LNCaP clone FGC (cell line): ENCODE measurements at regions not wholly inside any gene's neighbourhood (a gene's known extent, or its start where the extent isn't known, plus 50 kb on each side); places are given as distances from the start of the nearest gene placed in this dataset.
A peak's percentile ranks its signal among the peaks of the same experiment; 100 is the strongest.

Experiments
- DNase-seq: peaks from one replicate; pipeline ENCODE4 v3.0.0-alpha.2; 2011; ENCODE audit warnings: low read depth
- H3K4me3 ChIP-seq: 2 replicates; pipeline ENCODE4 v1.5.1; 2011; ENCODE audit warnings: mild to moderate bottlenecking, low read depth, low read length, control low read depth
- TF ChIP-seq, protein P1 (sequence below): IDR thresholded peaks from 2 replicates; pipeline ENCODE4 v1.5.1; 2012; ENCODE audit warnings: mild to moderate bottlenecking; ENCODE audit not compliant: control insufficient read depth, insufficient read depth; ENCODE audit errors: extremely low read depth

DNA sequence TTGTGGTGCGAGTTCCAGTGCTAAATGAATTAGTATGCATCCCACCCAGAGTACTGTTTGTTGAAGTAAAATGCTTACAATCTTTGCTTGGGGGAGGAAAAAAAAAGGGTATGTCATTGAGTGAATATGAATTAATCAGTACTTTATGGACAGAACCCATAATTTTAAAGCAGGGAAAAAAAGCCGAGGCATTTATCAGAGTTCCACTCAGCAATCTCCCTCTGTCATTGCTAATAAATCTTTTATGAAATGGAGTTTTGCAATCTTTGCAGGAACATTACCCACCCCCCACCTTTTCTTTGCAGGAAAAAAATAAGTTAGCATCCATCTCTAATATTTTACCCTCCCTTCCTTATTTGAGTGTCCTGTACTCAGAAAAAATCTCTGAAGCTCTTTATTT is 127.9 kb upstream of the TMPO start:
- no peak for DNase-seq
- no peak overlapping the region for H3K4me3 ChIP-seq
- TF ChIP-seq, protein P1, sequence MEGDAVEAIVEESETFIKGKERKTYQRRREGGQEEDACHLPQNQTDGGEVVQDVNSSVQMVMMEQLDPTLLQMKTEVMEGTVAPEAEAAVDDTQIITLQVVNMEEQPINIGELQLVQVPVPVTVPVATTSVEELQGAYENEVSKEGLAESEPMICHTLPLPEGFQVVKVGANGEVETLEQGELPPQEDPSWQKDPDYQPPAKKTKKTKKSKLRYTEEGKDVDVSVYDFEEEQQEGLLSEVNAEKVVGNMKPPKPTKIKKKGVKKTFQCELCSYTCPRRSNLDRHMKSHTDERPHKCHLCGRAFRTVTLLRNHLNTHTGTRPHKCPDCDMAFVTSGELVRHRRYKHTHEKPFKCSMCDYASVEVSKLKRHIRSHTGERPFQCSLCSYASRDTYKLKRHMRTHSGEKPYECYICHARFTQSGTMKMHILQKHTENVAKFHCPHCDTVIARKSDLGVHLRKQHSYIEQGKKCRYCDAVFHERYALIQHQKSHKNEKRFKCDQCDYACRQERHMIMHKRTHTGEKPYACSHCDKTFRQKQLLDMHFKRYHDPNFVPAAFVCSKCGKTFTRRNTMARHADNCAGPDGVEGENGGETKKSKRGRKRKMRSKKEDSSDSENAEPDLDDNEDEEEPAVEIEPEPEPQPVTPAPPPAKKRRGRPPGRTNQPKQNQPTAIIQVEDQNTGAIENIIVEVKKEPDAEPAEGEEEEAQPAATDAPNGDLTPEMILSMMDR: no peak

DNA sequence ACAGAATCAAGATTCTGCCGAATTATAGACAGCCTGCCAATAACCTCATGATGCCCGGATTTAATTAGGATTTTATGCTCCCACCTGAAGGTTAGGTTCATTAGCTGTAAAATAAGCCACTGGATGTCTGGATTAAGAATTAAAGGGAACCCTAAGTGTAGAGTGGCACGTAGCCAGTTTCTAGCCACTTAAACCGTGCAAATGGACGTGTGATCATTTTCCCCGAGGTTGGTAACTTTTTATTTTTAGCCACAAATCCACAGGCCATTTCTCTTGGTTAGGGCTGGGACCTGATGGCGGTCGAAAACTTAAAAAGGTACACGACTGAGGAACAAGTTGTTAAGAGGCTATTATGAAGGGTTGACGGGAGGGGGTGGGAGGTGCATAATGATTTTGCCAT is 127.3 kb upstream of the TMPO start:
- DNase-seq: no peak
- H3K4me3 ChIP-seq: no peak overlapping the region
- TF ChIP-seq, protein P1: no peak

DNA sequence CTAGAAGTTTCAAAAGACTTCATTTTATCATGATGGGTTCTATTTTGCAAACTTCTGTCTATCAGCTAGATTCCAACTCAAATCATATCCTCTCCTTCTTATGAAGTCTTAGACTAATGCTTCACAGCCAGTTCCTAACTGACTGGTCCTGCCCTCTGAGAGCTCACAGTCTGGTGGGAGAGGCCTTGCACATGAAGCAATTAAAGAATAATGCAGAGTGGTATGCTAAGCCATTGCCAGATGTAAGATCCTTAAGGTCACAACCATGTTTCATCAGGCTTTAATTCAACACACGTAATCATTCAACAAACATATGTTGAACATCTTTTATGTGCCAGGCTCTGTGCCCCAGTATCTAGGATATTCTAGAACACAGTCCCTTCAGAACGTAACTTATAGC is 125.8 kb upstream of the TMPO start:
- H3K4me3 ChIP-seq: no peak overlapping the region
- TF ChIP-seq, protein P1: no peak
- DNase-seq: no peak

DNA sequence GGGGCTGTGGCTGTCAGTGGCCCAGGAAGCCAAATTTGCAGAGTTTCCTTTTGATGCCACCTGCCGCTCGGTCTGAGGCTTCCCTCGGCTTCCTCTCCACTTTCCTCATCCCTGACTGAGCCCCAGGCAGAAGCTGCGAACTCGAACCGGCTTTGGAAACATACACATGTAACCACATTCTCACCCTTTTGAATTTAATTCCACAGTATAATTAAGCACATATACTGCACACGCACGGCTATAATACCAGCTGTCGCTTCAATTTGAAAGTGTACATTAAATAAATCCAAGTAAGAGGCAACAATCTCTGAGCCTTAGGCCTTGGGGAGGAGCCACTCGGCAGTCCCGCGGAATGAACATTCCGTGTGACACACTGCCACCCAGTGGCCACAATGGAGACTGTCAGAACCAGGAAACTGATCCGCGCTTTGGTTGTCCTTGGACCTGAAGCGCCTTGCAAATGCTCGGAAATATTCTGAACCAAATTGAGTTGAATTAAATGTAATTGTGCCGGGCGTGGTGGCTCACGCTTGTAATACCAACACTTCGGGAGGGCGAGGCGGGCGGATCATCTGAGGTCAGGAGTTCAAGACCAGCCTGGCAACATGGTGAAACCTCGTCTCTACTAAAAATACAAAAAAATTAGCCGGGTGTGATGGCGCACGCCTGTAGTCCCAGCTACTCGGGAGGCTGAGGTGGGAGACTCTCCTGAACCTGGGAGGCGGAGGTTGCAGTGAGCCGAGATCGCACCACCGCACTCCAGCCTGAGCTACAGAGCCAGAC is 117.9 kb upstream of the TMPO start:
- H3K4me3 ChIP-seq: peak overlapping the region; percentile 36
- peak; percentile 37 for DNase-seq
- TF ChIP-seq, protein P1: peak; percentile 91

DNA sequence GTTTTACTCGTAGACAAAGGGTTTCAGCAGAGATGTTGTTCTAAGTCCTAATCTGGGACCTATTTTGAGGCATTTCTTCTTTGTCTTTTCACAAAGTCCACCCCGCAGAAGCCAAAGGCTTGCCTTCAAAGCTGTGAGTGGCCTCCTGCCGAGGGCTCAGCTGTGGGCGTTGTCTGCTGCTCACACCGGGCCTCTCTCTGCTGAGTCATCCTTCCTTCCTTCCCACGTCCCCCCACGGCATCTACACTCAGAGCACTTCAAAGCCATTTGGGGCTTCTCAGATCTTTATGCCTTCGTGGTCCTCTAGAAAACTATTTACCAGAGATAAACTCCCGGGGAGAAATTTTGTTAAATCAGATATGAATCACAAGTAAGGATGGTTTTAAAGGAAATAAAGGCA is 115.9 kb upstream of the TMPO start:
- TF ChIP-seq, protein P1: no peak
- no peak overlapping the region for H3K4me3 ChIP-seq
- DNase-seq: no peak

DNA sequence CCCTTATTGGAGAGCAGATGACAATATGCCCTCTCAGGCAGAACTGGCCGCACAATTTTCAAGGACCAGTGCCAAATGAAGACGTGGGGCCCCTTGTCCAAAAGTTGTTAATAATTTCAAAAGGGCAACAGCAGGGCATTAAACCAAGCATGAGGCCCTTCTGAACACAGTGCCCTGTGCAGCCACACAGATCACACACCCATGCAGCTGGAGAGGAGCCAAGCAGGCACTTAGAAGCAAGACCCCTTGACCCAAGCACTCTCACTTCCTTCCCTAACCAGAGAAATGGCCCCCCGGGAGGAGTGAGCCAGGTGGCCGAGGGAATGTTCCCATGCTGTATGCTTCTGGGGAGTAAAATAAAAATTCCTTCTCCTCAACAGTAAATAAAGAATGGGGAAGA is 114.0 kb upstream of the TMPO start:
- no peak overlapping the region for H3K4me3 ChIP-seq
- no peak for DNase-seq
- TF ChIP-seq, protein P1: no peak

DNA sequence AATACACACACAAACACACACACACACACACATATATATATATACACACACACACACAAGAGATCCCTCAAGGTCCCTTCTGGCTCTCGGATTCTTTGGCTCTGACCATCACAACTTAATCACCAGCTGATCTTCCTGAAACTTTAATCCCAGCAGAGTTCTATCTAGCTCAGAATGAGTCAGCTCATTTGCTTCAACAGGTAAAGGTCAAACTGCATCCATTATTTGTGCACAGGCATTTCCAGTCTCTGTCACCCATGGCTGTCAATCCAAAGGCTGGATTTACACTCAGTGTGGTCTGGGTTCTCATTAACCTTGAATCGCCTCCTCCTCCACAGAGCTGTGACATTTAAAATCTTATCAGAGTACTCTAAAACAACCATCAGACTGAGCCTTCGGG is 113.3 kb upstream of the TMPO start:
- H3K4me3 ChIP-seq: no peak overlapping the region
- TF ChIP-seq, protein P1: no peak
- no peak for DNase-seq
